ENCODE measurements at regions not wholly inside any gene's neighbourhood (a gene's known extent, or its start where the extent isn't known, plus 50 kb on each side); places are given as distances from the start of the nearest gene placed in this dataset.

- H3K27me3 ChIP-seq (ENCODE audit: control insufficient read depth in 1 of 2, insufficient read depth in 2 of 2, low read length in 2 of 2): no peaks in the 10 kb centered on the region
- no peaks in the 10 kb centered on the region for H3K9me3 ChIP-seq (ENCODE audit: control insufficient read depth in 1 of 2, low read length in 2 of 2)
- no peak overlapping the region for H3K9ac ChIP-seq (ENCODE audit: low read depth in 1 of 2, low read length in 2 of 2)
- peaks cover 26 to 27% of the 10 kb centered on the region in 2 donors for H3K4me1 ChIP-seq (ENCODE audit: control insufficient read depth in 1 of 2, insufficient read depth in 2 of 2, low read length in 2 of 2)
- H3K4me3 ChIP-seq (ENCODE audit: low read depth in 1 of 2, low read length in 2 of 2): no peak overlapping the region
- H3K36me3 ChIP-seq (ENCODE audit: control insufficient read depth in 1 of 2, insufficient read depth in 2 of 2, low read length in 2 of 2): no peaks in the 10 kb centered on the region
- H3K27ac ChIP-seq (ENCODE audit: low read depth, low read length): no peak overlapping the region
These were observed 81.9 kb upstream of the PTPN1 start for GRCh38 chr20:50428097-50428828.

GRCh38 chr20:50429412-50429811 is 80.8 kb upstream of the PTPN1 start:
- Histone ChIP-seq H3K4me3 (ENCODE audit: low read depth in 1 of 2, low read length in 2 of 2) (no peak overlapping the region), H3K36me3 (ENCODE audit: control insufficient read depth in 1 of 2, insufficient read depth in 2 of 2, low read length in 2 of 2) (no peaks in the 10 kb centered on the region), H3K27ac (ENCODE audit: low read depth, low read length) (no peak overlapping the region), H3K27me3 (ENCODE audit: control insufficient read depth in 1 of 2, insufficient read depth in 2 of 2, low read length in 2 of 2) (no peaks in the 10 kb centered on the region), H3K9ac (ENCODE audit: low read depth in 1 of 2, low read length in 2 of 2) (no peak overlapping the region), H3K9me3 (ENCODE audit: control insufficient read depth in 1 of 2, low read length in 2 of 2) (no peaks in the 10 kb centered on the region), H3K4me1 (ENCODE audit: control insufficient read depth in 1 of 2, insufficient read depth in 2 of 2, low read length in 2 of 2) (peaks cover 18 to 26% of the 10 kb centered on the region in 2 donors)

- Histone ChIP-seq H3K9me3 (ENCODE audit: control insufficient read depth in 1 of 2, low read length in 2 of 2) (no peaks in the 10 kb centered on the region), H3K27me3 (ENCODE audit: control insufficient read depth in 1 of 2, insufficient read depth in 2 of 2, low read length in 2 of 2) (no peaks in the 10 kb centered on the region), H3K36me3 (ENCODE audit: control insufficient read depth in 1 of 2, insufficient read depth in 2 of 2, low read length in 2 of 2) (no peaks in the 10 kb centered on the region), H3K9ac (ENCODE audit: low read depth in 1 of 2, low read length in 2 of 2) (no peak overlapping the region), H3K4me1 (ENCODE audit: control insufficient read depth in 1 of 2, insufficient read depth in 2 of 2, low read length in 2 of 2) (peaks cover 18 to 26% of the 10 kb centered on the region in 2 donors), H3K4me3 (ENCODE audit: low read depth in 1 of 2, low read length in 2 of 2) (no peak overlapping the region), H3K27ac (ENCODE audit: low read depth, low read length) (no peak overlapping the region)
These were observed 79.1 kb upstream of the PTPN1 start for GRCh38 chr20:50431066-50431450.

- no peaks in the 10 kb centered on the region for H3K27me3 ChIP-seq (ENCODE audit: control insufficient read depth in 1 of 2, insufficient read depth in 2 of 2, low read length in 2 of 2)
- H3K27ac ChIP-seq (ENCODE audit: low read depth, low read length): no peak overlapping the region
- no peaks in the 10 kb centered on the region for H3K36me3 ChIP-seq (ENCODE audit: control insufficient read depth in 1 of 2, insufficient read depth in 2 of 2, low read length in 2 of 2)
- no peak overlapping the region for H3K9ac ChIP-seq (ENCODE audit: low read depth in 1 of 2, low read length in 2 of 2)
- H3K4me3 ChIP-seq (ENCODE audit: low read depth in 1 of 2, low read length in 2 of 2): no peak overlapping the region
- peaks cover 2 to 12% of the 10 kb centered on the region in 2 donors for H3K4me1 ChIP-seq (ENCODE audit: control insufficient read depth in 1 of 2, insufficient read depth in 2 of 2, low read length in 2 of 2)
- H3K9me3 ChIP-seq (ENCODE audit: control insufficient read depth in 1 of 2, low read length in 2 of 2): no peaks in the 10 kb centered on the region
These were observed 77.0 kb upstream of the PTPN1 start for GRCh38 chr20:50433001-50433761.

- H3K27ac ChIP-seq (ENCODE audit: low read depth, low read length): no peak overlapping the region
- no peaks in the 10 kb centered on the region for H3K27me3 ChIP-seq (ENCODE audit: control insufficient read depth in 1 of 2, insufficient read depth in 2 of 2, low read length in 2 of 2)
- H3K9me3 ChIP-seq (ENCODE audit: control insufficient read depth in 1 of 2, low read length in 2 of 2): no peaks in the 10 kb centered on the region
- no peak overlapping the region for H3K4me3 ChIP-seq (ENCODE audit: low read depth in 1 of 2, low read length in 2 of 2)
- H3K36me3 ChIP-seq (ENCODE audit: control insufficient read depth in 1 of 2, insufficient read depth in 2 of 2, low read length in 2 of 2): no peaks in the 10 kb centered on the region
- H3K9ac ChIP-seq (ENCODE audit: low read depth in 1 of 2, low read length in 2 of 2): no peak overlapping the region
- peaks cover 0 to 10% of the 10 kb centered on the region in 2 donors for H3K4me1 ChIP-seq (ENCODE audit: control insufficient read depth in 1 of 2, insufficient read depth in 2 of 2, low read length in 2 of 2)
These were observed 75.9 kb upstream of the PTPN1 start for GRCh38 chr20:50434321-50434652.

- Histone ChIP-seq H3K27ac (ENCODE audit: low read depth, low read length) (no peak overlapping the region), H3K4me1 (ENCODE audit: control insufficient read depth in 1 of 2, insufficient read depth in 2 of 2, low read length in 2 of 2) (peaks cover 0 to 10% of the 10 kb centered on the region in 2 donors), H3K9me3 (ENCODE audit: control insufficient read depth in 1 of 2, low read length in 2 of 2) (no peaks in the 10 kb centered on the region)
These were observed 75.4 kb upstream of the PTPN1 start for GRCh38 chr20:50434653-50435396.

DNA sequence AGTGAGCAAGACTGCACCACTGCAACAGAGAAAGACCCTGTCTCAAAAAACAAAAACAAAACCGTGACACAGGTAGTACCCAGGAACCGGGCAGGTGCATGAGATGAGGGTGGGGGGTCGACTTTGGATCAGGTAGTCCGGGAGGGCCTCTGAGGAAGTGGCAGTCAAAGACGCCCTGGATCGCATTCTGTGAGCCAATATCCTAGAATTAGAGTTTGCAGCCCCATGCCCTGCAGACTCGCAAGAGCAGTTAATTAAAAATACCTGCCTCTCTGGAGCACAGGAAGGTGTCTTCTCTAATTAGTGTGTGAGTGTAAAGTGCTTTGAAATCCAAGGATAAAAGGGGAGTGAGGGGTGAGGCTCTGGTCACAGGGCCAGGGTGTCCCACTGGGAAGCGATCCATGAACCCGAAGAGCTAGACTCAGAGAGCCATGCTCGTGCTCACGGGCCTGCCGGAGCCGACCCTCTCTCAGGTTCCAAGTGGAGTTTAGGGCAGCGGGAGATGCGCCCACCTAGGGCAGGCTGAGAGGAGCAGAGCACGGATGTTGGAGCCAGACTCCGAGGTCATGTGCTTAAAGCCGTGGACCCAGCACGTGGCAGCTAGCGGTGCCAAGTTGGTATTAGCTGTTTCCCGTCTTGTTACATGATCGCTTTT is 74.7 kb upstream of the PTPN1 start:
- Histone ChIP-seq H3K4me3 (ENCODE audit: low read depth in 1 of 2, low read length in 2 of 2) (no peak overlapping the region), H3K27ac (ENCODE audit: low read depth, low read length) (no peak overlapping the region), H3K9me3 (ENCODE audit: control insufficient read depth in 1 of 2, low read length in 2 of 2) (no peaks in the 10 kb centered on the region), H3K9ac (ENCODE audit: low read depth in 1 of 2, low read length in 2 of 2) (no peak overlapping the region), H3K36me3 (ENCODE audit: control insufficient read depth in 1 of 2, insufficient read depth in 2 of 2, low read length in 2 of 2) (no peaks in the 10 kb centered on the region), H3K4me1 (ENCODE audit: control insufficient read depth in 1 of 2, insufficient read depth in 2 of 2, low read length in 2 of 2) (peaks cover 5 to 16% of the 10 kb centered on the region in 2 donors), H3K27me3 (ENCODE audit: control insufficient read depth in 1 of 2, insufficient read depth in 2 of 2, low read length in 2 of 2) (no peaks in the 10 kb centered on the region)

More at GRCh38 chr20:50434653-50435396, 75.4 kb upstream of the PTPN1 start:
- no peak overlapping the region for H3K4me3 ChIP-seq (ENCODE audit: low read depth in 1 of 2, low read length in 2 of 2)
- no peaks in the 10 kb centered on the region for H3K36me3 ChIP-seq (ENCODE audit: control insufficient read depth in 1 of 2, insufficient read depth in 2 of 2, low read length in 2 of 2)
- H3K27me3 ChIP-seq (ENCODE audit: control insufficient read depth in 1 of 2, insufficient read depth in 2 of 2, low read length in 2 of 2): no peaks in the 10 kb centered on the region
- H3K9ac ChIP-seq (ENCODE audit: low read depth in 1 of 2, low read length in 2 of 2): no peak overlapping the region

GRCh38 chr20:50436052-50436656 is 74.0 kb upstream of the PTPN1 start:
- Histone ChIP-seq H3K27me3 (ENCODE audit: control insufficient read depth in 1 of 2, insufficient read depth in 2 of 2, low read length in 2 of 2) (no peaks in the 10 kb centered on the region), H3K27ac (ENCODE audit: low read depth, low read length) (no peak overlapping the region), H3K9me3 (ENCODE audit: control insufficient read depth in 1 of 2, low read length in 2 of 2) (no peaks in the 10 kb centered on the region), H3K9ac (ENCODE audit: low read depth in 1 of 2, low read length in 2 of 2) (no peak overlapping the region), H3K4me3 (ENCODE audit: low read depth in 1 of 2, low read length in 2 of 2) (no peak overlapping the region), H3K36me3 (ENCODE audit: control insufficient read depth in 1 of 2, insufficient read depth in 2 of 2, low read length in 2 of 2) (no peaks in the 10 kb centered on the region), H3K4me1 (ENCODE audit: control insufficient read depth in 1 of 2, insufficient read depth in 2 of 2, low read length in 2 of 2) (peaks cover 8 to 22% of the 10 kb centered on the region in 2 donors)

- H3K9ac ChIP-seq (ENCODE audit: low read depth in 1 of 2, low read length in 2 of 2): no peak overlapping the region
- H3K9me3 ChIP-seq (ENCODE audit: control insufficient read depth in 1 of 2, low read length in 2 of 2): no peaks in the 10 kb centered on the region
- no peak overlapping the region for H3K27ac ChIP-seq (ENCODE audit: low read depth, low read length)
- no peaks in the 10 kb centered on the region for H3K27me3 ChIP-seq (ENCODE audit: control insufficient read depth in 1 of 2, insufficient read depth in 2 of 2, low read length in 2 of 2)
- H3K4me3 ChIP-seq (ENCODE audit: low read depth in 1 of 2, low read length in 2 of 2): no peak overlapping the region
- H3K36me3 ChIP-seq (ENCODE audit: control insufficient read depth in 1 of 2, insufficient read depth in 2 of 2, low read length in 2 of 2): no peaks in the 10 kb centered on the region
- peaks cover 13 to 27% of the 10 kb centered on the region in 2 donors for H3K4me1 ChIP-seq (ENCODE audit: control insufficient read depth in 1 of 2, insufficient read depth in 2 of 2, low read length in 2 of 2)
These were observed 73.5 kb upstream of the PTPN1 start for GRCh38 chr20:50436696-50437095.

All from duodenal mucosa (tissue), 2 donors.